CD4-positive, alpha-beta T cell (primary cell): ENCODE measurements at regions not wholly inside any gene's neighbourhood (a gene's known extent, or its start where the extent isn't known, plus 50 kb on each side); places are given as distances from the start of the nearest gene placed in this dataset.

ENCODE experiments used
- ATAC-seq: fragments of 200-7000 bp; cut with Tn5 transposase; one replicate; pipeline ENCODE4 v1.10.0; 2022; ENCODE audit warnings: mild to moderate bottlenecking; ENCODE audit not compliant: poor library complexity
- CTCF ChIA-PET: fragments of 350-600 bp; sonication (Branson Sonifier 250); formaldehyde crosslinking; loops from one replicate; lab custom pipeline; 2021; ENCODE audit warnings: antibody characterized with exemption, inconsistent platforms; lab: Charles Lee
- POLR2A ChIA-PET: fragments of 350-600 bp; sonication (Branson Sonifier 250); formaldehyde crosslinking; loops from one replicate; lab custom pipeline; 2021; ENCODE audit warnings: antibody characterized with exemption, inconsistent platforms; lab: Charles Lee
- DNase-seq, 14 experiments: peaks; one replicate each; pipeline ENCODE4 v3.0.0-alpha.2; 2013 to 2020; ENCODE audit warnings: mixed read lengths in 2 of 14
- H3K27ac ChIP-seq, 2 donors: one replicate each; pipeline versions ENCODE4 v1.5.1 to v1.7.0; 2013; ENCODE audit warnings: low read length in 2 of 2, low read depth in 1 of 2, mild to moderate bottlenecking in 1 of 2
- H3K27me3 ChIP-seq, 2 experiments: 1 replicate in 1 of 2; 2 replicates in 1 of 2; pipeline versions ENCODE4 v1.6.1 to v1.7.0; 2013; ENCODE audit warnings: low read length in 2 of 2, control low read depth in 1 of 2, mild to moderate bottlenecking in 1 of 2, moderate library complexity in 1 of 2; ENCODE audit not compliant: insufficient read depth in 2 of 2, control insufficient read depth in 1 of 2
- H3K36me3 ChIP-seq: one replicate; pipeline ENCODE4 v1.6.1; 2013; ENCODE audit warnings: low read length, control low read depth; ENCODE audit not compliant: insufficient read depth
- H3K4me1 ChIP-seq: one replicate; pipeline ENCODE4 v1.6.1; 2013; ENCODE audit warnings: low read length, control low read depth; ENCODE audit not compliant: insufficient read depth
- H3K4me3 ChIP-seq: one replicate; pipeline ENCODE4 v1.5.1; 2013; ENCODE audit warnings: mild to moderate bottlenecking, low read length, moderate library complexity
- H3K9me3 ChIP-seq, 2 experiments: 1 replicate in 1 of 2; 2 replicates in 1 of 2; pipeline versions ENCODE4 v1.6.1 to v1.7.0; 2013; ENCODE audit warnings: low read length in 2 of 2, mild to moderate bottlenecking in 2 of 2, control low read depth in 1 of 2, moderate library complexity in 1 of 2; ENCODE audit not compliant: control insufficient read depth in 1 of 2, insufficient read depth in 1 of 2
- H3K27ac Mint-ChIP-seq: one replicate; pipeline ENCODE4 v1.8.0; 2020; ENCODE audit warnings: mixed read lengths
- H3K27me3 Mint-ChIP-seq: one replicate; pipeline ENCODE4 v1.8.0; 2021; ENCODE audit warnings: mixed read lengths
- H3K36me3 Mint-ChIP-seq: one replicate; pipeline ENCODE4 v1.8.0; 2021; ENCODE audit warnings: low read depth, mixed read lengths
- H3K4me1 Mint-ChIP-seq: one replicate; pipeline ENCODE4 v1.8.0; 2021; ENCODE audit warnings: low read depth, mixed read lengths
- H3K4me3 Mint-ChIP-seq: one replicate; pipeline ENCODE4 v1.8.0; 2020; ENCODE audit warnings: mild to moderate bottlenecking, mixed read lengths
- H3K9me3 Mint-ChIP-seq: one replicate; pipeline ENCODE4 v1.8.0; 2020; ENCODE audit warnings: mixed read lengths
- CTCF ChIP-seq: fragments of 200-600 bp; IDR thresholded peaks from one replicate; pipeline ENCODE4 v1.8.0; 2022; ENCODE audit warnings: antibody characterized with exemption, mild to moderate bottlenecking
- intact Hi-C, 2 experiments: fragments of 100-400 bp; cut with DNase I in 1 of 2; cut with micrococcal nuclease in 1 of 2; formaldehyde crosslinking; loops; one replicate each; pipeline versions ENCODE4 v1.15.1 to v1.9.0; 2023 to 2025; cut with DNase I, micrococcal nuclease

- intact Hi-C loops, result no loop called here
- H3K36me3 Mint-ChIP-seq, result no peaks in the 10 kb centered on the region
- CTCF ChIA-PET, result no interaction called here
Measured at GRCh38 chr7:134367956-134368749, 51.4 kb upstream of the SLC35B4 start.

More at GRCh38 chr7:134367956-134368749, 51.4 kb upstream of the SLC35B4 start:
- TF ChIP-seq CTCF, result no peak
- H3K36me3 ChIP-seq, result no peaks in the 10 kb centered on the region
- DNase-seq, result no peak
- ATAC-seq, result no peak
- Mint-ChIP-seq H3K27ac (no peak overlapping the region), H3K4me1 (no peaks in the 10 kb centered on the region), H3K9me3 (no peaks in the 10 kb centered on the region), H3K4me3 (no peak overlapping the region), H3K27me3 (peaks cover 37% of the 10 kb centered on the region)
- no peak overlapping the region for H3K4me3 ChIP-seq
- no peak overlapping the region for H3K27ac ChIP-seq
- peaks cover 14 to 29% of the 10 kb centered on the region in 2 experiments for H3K27me3 ChIP-seq
- H3K4me1 ChIP-seq, result no peaks in the 10 kb centered on the region
- POLR2A ChIA-PET, result no interaction called here
- no peaks in the 10 kb centered on the region for H3K9me3 ChIP-seq
